ENCODE measurements at regions not wholly inside any gene's neighbourhood (a gene's known extent, or its start where the extent isn't known, plus 50 kb on each side); places are given as distances from the start of the nearest gene placed in this dataset.

DNA sequence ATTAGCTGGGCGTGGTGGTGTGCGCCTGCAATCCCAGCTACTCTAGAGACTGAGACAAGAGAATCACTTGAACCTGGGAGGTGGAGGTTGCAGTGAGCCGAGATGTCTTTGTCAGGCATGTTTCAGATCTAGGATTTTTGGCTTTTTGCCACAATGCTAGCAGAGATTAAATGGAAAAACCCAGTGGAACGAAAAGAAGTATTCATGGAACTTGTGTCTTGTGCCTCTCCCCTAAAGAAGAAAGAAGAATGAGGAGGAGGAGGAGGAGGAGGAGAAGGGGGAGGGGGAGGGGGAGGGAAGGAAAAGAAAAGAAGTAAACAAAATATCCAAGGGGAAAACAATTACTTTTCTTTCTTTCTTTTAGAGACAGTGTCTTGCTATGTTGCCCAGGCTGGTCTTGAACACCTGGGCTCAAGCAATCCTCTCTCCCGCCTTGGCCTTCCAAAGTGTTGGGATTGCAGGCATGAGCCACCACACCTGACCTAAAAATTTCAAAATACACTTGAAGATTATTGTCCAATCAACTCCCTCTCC, 106.0 kb downstream of the ARRDC3 start:
- no peak for TF ChIP-seq CTCF (IDR thresholded peaks at IDR 0.05)
- no peak for TF ChIP-seq POLR2A (IDR thresholded peaks at IDR 0.05)
